ENCODE measurements at regions not wholly inside any gene's neighbourhood (a gene's known extent, or its start where the extent isn't known, plus 50 kb on each side); places are given as distances from the start of the nearest gene placed in this dataset.
"Not testable (repeated sequence)": the region's sequence is repeated elsewhere in the genome, so short reads cannot be mapped to it uniquely, and the experiment has no call there.

DNA sequence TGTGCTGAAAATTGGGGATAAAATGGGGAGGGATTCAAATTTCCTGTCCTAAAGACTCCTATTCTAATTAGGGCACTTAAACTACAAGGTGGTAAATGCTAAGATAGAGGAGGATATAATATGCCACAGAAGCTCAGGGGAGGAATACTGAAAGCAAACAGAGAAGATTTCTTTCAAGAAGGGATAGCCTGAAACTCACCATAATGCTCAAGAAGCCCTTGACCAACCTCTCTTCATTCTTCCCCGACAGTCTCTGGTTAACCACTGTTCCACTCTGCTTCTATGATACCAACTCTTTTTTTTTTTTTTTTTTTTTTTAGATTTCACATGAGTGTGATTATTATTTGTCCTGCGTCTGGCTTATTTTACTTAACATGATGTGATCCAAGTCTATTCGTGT, 398.2 kb upstream of the FRG2C start:
- Mint-ChIP-seq H3K4me1 (ENCODE audit: unreplicated experiment) (no peaks in the 10 kb centered on the region), H3K27me3 (ENCODE audit: unreplicated experiment) (peaks cover 2% of the 10 kb centered on the region), H3K36me3 (ENCODE audit: unreplicated experiment) (no peaks in the 10 kb centered on the region), H3K9me3 (ENCODE audit: unreplicated experiment) (no peaks in the 10 kb centered on the region), H3K4me3 (ENCODE audit: unreplicated experiment) (no peak overlapping the region), H3K27ac (ENCODE audit: unreplicated experiment) (no peak overlapping the region)
- DNase-seq (ENCODE audit: extremely low spot score, unreplicated experiment), result no peak
- TF ChIP-seq, protein P1, sequence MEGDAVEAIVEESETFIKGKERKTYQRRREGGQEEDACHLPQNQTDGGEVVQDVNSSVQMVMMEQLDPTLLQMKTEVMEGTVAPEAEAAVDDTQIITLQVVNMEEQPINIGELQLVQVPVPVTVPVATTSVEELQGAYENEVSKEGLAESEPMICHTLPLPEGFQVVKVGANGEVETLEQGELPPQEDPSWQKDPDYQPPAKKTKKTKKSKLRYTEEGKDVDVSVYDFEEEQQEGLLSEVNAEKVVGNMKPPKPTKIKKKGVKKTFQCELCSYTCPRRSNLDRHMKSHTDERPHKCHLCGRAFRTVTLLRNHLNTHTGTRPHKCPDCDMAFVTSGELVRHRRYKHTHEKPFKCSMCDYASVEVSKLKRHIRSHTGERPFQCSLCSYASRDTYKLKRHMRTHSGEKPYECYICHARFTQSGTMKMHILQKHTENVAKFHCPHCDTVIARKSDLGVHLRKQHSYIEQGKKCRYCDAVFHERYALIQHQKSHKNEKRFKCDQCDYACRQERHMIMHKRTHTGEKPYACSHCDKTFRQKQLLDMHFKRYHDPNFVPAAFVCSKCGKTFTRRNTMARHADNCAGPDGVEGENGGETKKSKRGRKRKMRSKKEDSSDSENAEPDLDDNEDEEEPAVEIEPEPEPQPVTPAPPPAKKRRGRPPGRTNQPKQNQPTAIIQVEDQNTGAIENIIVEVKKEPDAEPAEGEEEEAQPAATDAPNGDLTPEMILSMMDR (IDR thresholded peaks at IDR 0.05), result no peak

DNA sequence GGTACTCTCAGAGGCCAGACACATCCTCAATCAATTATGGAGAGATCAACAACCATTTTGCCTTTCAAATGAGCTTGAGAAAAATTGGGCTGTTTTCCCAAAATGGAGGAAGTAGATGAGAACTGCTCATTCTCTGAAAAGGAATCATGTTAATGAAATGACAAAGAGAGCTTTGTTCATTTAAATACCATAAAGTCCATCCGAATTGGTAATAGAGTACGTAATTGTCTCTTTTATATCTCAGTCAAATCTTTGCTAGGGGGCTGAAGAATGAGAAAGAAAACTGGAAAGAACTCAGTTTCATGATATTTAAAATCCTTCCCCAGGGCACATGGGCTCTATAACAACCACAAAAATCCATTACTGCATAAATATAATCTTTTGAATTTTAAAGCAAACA, 395.6 kb upstream of the FRG2C start:
- not testable (repeated sequence) for H3K4me1 Mint-ChIP-seq (ENCODE audit: unreplicated experiment); H3K9me3 Mint-ChIP-seq (ENCODE audit: unreplicated experiment); H3K4me3 Mint-ChIP-seq (ENCODE audit: unreplicated experiment); H3K27me3 Mint-ChIP-seq (ENCODE audit: unreplicated experiment); H3K27ac Mint-ChIP-seq (ENCODE audit: unreplicated experiment); DNase-seq (ENCODE audit: extremely low spot score, unreplicated experiment); H3K36me3 Mint-ChIP-seq (ENCODE audit: unreplicated experiment)

DNA sequence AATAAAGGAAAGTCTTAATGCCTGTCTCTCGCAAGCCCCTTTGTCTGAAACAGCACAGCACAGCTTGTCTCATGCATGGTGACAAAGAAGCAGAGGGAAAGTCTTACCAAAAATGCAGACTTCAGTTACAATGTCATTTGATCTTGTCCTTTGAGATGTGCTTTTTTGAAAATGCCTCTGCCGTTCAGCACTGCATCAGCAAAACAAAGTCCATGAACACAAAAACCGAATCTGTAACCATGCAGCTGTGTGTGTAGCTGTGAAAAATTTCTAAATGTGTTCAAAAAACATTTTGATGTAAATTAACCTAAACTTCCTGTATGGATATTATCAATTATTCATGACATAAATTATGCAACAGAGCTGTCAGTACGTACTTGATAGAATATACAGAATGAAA, 391.9 kb upstream of the FRG2C start:
- H3K36me3 Mint-ChIP-seq (ENCODE audit: unreplicated experiment); H3K27me3 Mint-ChIP-seq (ENCODE audit: unreplicated experiment); H3K4me3 Mint-ChIP-seq (ENCODE audit: unreplicated experiment); H3K9me3 Mint-ChIP-seq (ENCODE audit: unreplicated experiment); DNase-seq (ENCODE audit: extremely low spot score, unreplicated experiment); H3K27ac Mint-ChIP-seq (ENCODE audit: unreplicated experiment); H3K4me1 Mint-ChIP-seq (ENCODE audit: unreplicated experiment): not testable (repeated sequence)

DNA sequence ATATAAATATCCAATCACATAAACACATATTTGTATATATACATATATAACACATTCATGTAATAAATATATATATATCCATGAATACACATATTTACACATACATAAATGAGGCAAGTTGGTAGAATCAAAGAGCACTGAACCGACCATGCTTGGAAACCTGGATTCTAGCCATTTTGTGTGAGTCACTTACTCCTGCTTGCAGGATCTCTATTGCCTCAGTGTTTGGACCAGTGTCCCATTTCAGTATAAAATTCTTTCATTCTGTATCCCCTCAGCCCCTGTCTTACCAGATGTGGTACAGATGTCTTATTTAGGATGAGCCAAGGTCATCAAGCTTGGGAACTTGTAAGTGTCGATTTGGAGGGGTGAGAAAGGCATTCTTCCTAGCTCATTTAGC, 391.4 kb upstream of the FRG2C start:
- DNase-seq (ENCODE audit: extremely low spot score, unreplicated experiment), result no peak
- H3K4me1 Mint-ChIP-seq (ENCODE audit: unreplicated experiment), result no peaks in the 10 kb centered on the region
- H3K4me3 Mint-ChIP-seq (ENCODE audit: unreplicated experiment), result no peak overlapping the region
- H3K36me3 Mint-ChIP-seq (ENCODE audit: unreplicated experiment), result no peaks in the 10 kb centered on the region
- H3K27ac Mint-ChIP-seq (ENCODE audit: unreplicated experiment), result no peak overlapping the region
- no peaks in the 10 kb centered on the region for H3K27me3 Mint-ChIP-seq (ENCODE audit: unreplicated experiment)
- TF ChIP-seq, protein P1 (IDR thresholded peaks at IDR 0.05), result no peak
- no peaks in the 10 kb centered on the region for H3K9me3 Mint-ChIP-seq (ENCODE audit: unreplicated experiment)

DNA sequence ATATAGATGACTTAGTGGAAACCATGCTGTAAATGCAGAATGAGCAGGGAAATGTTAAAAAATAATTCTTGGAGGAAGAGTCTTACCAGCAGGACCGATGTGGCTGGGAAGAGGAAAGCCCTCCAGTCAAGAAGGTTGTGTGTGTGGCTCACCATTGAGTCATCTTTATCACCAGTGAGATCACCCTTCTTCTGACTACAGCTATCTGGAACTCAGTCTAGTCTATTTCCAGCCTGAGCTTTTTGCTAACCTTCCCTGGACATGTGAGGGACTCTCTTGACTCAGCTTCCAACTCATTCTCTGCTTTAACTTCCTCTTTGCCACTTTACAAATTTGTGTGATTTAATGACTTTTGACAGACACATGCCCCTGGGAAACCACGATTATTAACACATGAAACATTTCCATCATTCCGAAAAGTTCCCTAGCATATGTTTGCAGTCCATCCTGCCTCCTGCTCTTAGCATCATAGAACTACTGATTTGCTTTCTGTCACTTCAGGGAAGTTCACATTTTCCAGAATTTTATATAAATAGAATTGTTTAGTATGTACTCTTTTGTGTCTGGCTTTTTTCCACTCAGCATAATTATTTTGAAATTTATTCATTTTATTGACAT, 378.5 kb upstream of the FRG2C start:
- not testable (repeated sequence) for DNase-seq (ENCODE audit: extremely low spot score, unreplicated experiment); H3K27me3 Mint-ChIP-seq (ENCODE audit: unreplicated experiment); H3K4me3 Mint-ChIP-seq (ENCODE audit: unreplicated experiment); H3K4me1 Mint-ChIP-seq (ENCODE audit: unreplicated experiment); H3K9me3 Mint-ChIP-seq (ENCODE audit: unreplicated experiment); H3K27ac Mint-ChIP-seq (ENCODE audit: unreplicated experiment); H3K36me3 Mint-ChIP-seq (ENCODE audit: unreplicated experiment)

DNA sequence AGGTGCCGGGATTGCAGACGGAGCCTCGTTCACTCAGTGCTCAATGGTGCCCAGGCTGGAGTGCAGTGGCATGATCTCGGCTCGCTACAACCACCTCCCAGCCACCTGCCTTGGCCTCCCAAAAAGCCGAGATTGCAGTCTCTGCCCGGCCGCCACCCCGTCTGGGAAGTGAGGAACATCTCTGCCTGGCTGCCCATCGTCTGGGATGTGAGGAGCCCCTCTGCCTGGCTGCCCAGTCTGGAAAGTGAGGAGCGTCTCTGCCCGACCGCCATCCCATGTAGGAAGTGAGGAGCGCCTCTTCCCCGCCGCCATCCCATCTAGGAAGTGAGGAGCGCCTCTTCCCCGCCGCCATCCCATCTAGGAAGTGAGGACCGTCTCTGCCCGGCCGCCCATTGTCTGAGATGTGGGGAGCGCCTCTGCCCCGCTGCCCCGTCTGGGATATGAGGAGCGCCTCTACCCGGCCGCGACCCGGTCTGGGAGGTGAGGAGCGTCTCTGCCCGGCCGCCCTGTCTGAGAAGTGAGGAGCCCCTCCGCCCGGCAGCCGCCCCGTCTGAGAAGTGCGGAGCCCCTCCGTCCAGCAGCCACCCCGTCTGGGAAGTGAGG, 375.1 kb upstream of the FRG2C start:
- H3K36me3 Mint-ChIP-seq (ENCODE audit: unreplicated experiment); H3K4me3 Mint-ChIP-seq (ENCODE audit: unreplicated experiment); H3K27ac Mint-ChIP-seq (ENCODE audit: unreplicated experiment); DNase-seq (ENCODE audit: extremely low spot score, unreplicated experiment); H3K9me3 Mint-ChIP-seq (ENCODE audit: unreplicated experiment); H3K4me1 Mint-ChIP-seq (ENCODE audit: unreplicated experiment): not testable (repeated sequence)
- H3K27me3 Mint-ChIP-seq (ENCODE audit: unreplicated experiment), result peaks cover 16% of the 10 kb centered on the region

DNA sequence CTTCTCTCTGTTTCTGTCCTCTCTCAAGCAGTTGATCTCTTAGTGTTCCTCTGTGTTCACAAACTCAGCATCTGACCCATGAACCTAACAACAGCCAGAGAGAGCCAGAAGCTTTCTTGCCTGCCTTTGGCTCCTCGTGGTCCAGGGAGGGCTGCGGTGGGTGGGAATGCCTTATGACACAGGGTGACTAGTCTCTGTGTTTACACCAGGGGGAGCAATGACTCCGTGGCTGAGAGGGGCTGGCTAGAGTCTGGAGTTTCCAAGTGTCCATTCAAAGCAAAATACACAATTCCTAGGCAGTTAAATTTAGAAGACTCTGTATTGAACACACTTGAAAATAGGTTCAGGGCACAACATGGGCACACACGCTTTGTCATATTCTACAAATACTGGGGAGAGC, 370.0 kb upstream of the FRG2C start:
- TF ChIP-seq, protein P1 (IDR thresholded peaks at IDR 0.05), result peak; percentile 75
- Mint-ChIP-seq H3K9me3 (ENCODE audit: unreplicated experiment) (no peaks in the 10 kb centered on the region), H3K4me1 (ENCODE audit: unreplicated experiment) (no peaks in the 10 kb centered on the region), H3K4me3 (ENCODE audit: unreplicated experiment) (no peak overlapping the region), H3K27ac (ENCODE audit: unreplicated experiment) (no peak overlapping the region), H3K36me3 (ENCODE audit: unreplicated experiment) (no peaks in the 10 kb centered on the region), H3K27me3 (ENCODE audit: unreplicated experiment) (peaks cover 23% of the 10 kb centered on the region)
- DNase-seq (ENCODE audit: extremely low spot score, unreplicated experiment), result no peak

Measured in osteocyte (in vitro differentiated cells).